SK-N-SH (cell line): ENCODE measurements at regions not wholly inside any gene's neighbourhood (a gene's known extent, or its start where the extent isn't known, plus 50 kb on each side); places are given as distances from the start of the nearest gene placed in this dataset.
"Not testable (repeated sequence)": the region's sequence is repeated elsewhere in the genome, so short reads cannot be mapped to it uniquely, and the experiment has no call there.

Experiments used
- CTCF ChIA-PET: fragments of 300-600, 350-600 bp; formaldehyde crosslinking; extraction: SDS; loops from one replicate; lab custom pipeline; 2021; lab: Yijun Ruan, JAX
- POLR2A ChIA-PET: fragments of 350-600 bp; sonication (Branson Sonifier 250); formaldehyde crosslinking; extraction: SDS; loops from one replicate; lab custom pipeline; 2020; ENCODE audit warnings: antibody characterized with exemption, inconsistent platforms; lab: Yijun Ruan, JAX
- DNase-seq: peaks from one replicate; pipeline ENCODE4 v3.0.0; 2012
- H2AFZ ChIP-seq: fragments of 200-600 bp; sonication (generic); 2 replicates; pipeline ENCODE4 v1.8.1; 2016; ENCODE audit warnings: antibody characterized with exemption, mild to moderate bottlenecking, low read depth
- H3F3A ChIP-seq: fragments of 200-600 bp; sonication (generic); replicated peaks from 2 replicates; pipeline ENCODE3; 2016; ENCODE audit warnings: antibody characterized with exemption, mild to moderate bottlenecking; ENCODE audit not compliant: insufficient read depth
- H3K27ac ChIP-seq, 2 experiments: fragments of 200-500 bp in 1 of 2; fragments of 200-600 bp in 1 of 2; sonication (Bioruptor generic) in 1 of 2; sonication (generic), shearing (Covaris generic) in 1 of 2; 2 replicates each; pipeline versions ENCODE4 v1.5.1 to v1.6.1; 2014 to 2016; ENCODE audit warnings: low read depth in 2 of 2, inconsistent platforms in 1 of 2, low read length in 1 of 2, mild to moderate bottlenecking in 1 of 2, mixed read lengths in 1 of 2
- H3K27me3 ChIP-seq: fragments of 200-600 bp; sonication (generic), shearing (Covaris generic); 2 replicates; pipeline ENCODE4 v1.6.1; 2016; ENCODE audit warnings: mixed run types; ENCODE audit not compliant: insufficient read depth
- H3K36me3 ChIP-seq, 2 experiments: fragments of 200-500 bp in 1 of 2; fragments of 200-600 bp in 1 of 2; sonication (Bioruptor generic) in 1 of 2; sonication (generic) in 1 of 2; replicated peaks in 1 of 2; 2 replicates each; pipeline versions ENCODE3 to v1.5.1; 2014 to 2016; ENCODE audit warnings: low read length in 1 of 2, mild to moderate bottlenecking in 1 of 2; ENCODE audit not compliant: insufficient read depth in 2 of 2, control insufficient read depth in 1 of 2
- H3K4me1 ChIP-seq, 2 experiments: fragments of 200-500 bp in 1 of 2; fragments of 200-600 bp in 1 of 2; sonication (Bioruptor generic) in 1 of 2; sonication (generic), shearing (Covaris generic) in 1 of 2; 2 replicates each; pipeline versions ENCODE4 v1.5.1 to v1.6.1; 2014 to 2016; ENCODE audit warnings: low read depth in 1 of 2, low read length in 1 of 2, mixed run types in 1 of 2; ENCODE audit not compliant: insufficient read depth in 2 of 2, control insufficient read depth in 1 of 2
- H3K4me2 ChIP-seq: fragments of 200-600 bp; sonication (generic), shearing (Covaris generic); 2 replicates; pipeline ENCODE4 v1.6.1; 2017; ENCODE audit warnings: mixed run types
- H3K4me3 ChIP-seq, 2 experiments: fragments of 200-500 bp in 1 of 2; fragments of 200-600 bp in 1 of 2; sonication (Bioruptor generic) in 1 of 2; sonication (generic), shearing (Covaris generic) in 1 of 2; 2 replicates each; pipeline versions ENCODE4 v1.5.1 to v1.8.1; 2014 to 2016; ENCODE audit warnings: low read depth in 2 of 2, inconsistent platforms in 1 of 2, low read length in 1 of 2, mild to moderate bottlenecking in 1 of 2, mixed read lengths in 1 of 2, moderate library complexity in 1 of 2
- H3K79me2 ChIP-seq: fragments of 200-600 bp; sonication (generic); 2 replicates; pipeline ENCODE4 v1.8.1; 2017; ENCODE audit warnings: mild to moderate bottlenecking; ENCODE audit not compliant: insufficient read depth
- H3K9ac ChIP-seq: fragments of 200-600 bp; sonication (generic); 2 replicates; pipeline ENCODE4 v1.6.1; 2017; ENCODE audit warnings: mixed run types
- H3K9me2 ChIP-seq: fragments of 200-600 bp; sonication (generic); 2 replicates; pipeline ENCODE4 v1.6.1; 2017; ENCODE audit warnings: mixed run types
- H3K9me3 ChIP-seq: fragments of 200-600 bp; sonication (generic); 2 replicates; pipeline ENCODE4 v1.6.1; 2017; ENCODE audit warnings: mixed run types, mild to moderate bottlenecking, moderate library complexity
- H4K20me1 ChIP-seq: fragments of 200-600 bp; sonication (generic); 2 replicates; pipeline ENCODE4 v1.6.1; 2017; ENCODE audit warnings: mild to moderate bottlenecking, mixed run types; ENCODE audit not compliant: insufficient read depth
- EP300 ChIP-seq, 2 experiments: IDR thresholded peaks; 2 replicates each; pipeline versions ENCODE4 v1.4.0 to v1.6.1; 2012; ENCODE audit warnings: borderline replicate concordance in 1 of 2, low read depth in 1 of 2, low read length in 1 of 2
- EZH2phosphoT487 ChIP-seq: fragments of 200-600 bp; sonication (generic); IDR thresholded peaks from 2 replicates; pipeline ENCODE4 v1.6.1; 2017; ENCODE audit warnings: low read depth, mixed run types, mild to moderate bottlenecking, antibody characterized with exemption, moderate library complexity, borderline replicate concordance
- MEF2A ChIP-seq: IDR thresholded peaks from 2 replicates; pipeline ENCODE4 v1.4.0; 2012; ENCODE audit warnings: low read depth, borderline replicate concordance
- RAD21 ChIP-seq: IDR thresholded peaks from 2 replicates; pipeline ENCODE4 v1.6.1; 2012; ENCODE audit warnings: mild to moderate bottlenecking, low read length
- RCOR1 ChIP-seq: fragments of 150-350 bp; IDR thresholded peaks from 2 replicates; pipeline ENCODE4 v1.6.1; 2017; ENCODE audit warnings: antibody characterized with exemption, low read length
- SIN3A ChIP-seq: IDR thresholded peaks from 2 replicates; pipeline ENCODE4 v1.6.1; 2012; ENCODE audit warnings: low read depth, mild to moderate bottlenecking, low read length, moderate library complexity, borderline replicate concordance
- TCF12 ChIP-seq: IDR thresholded peaks from 2 replicates; pipeline ENCODE4 v1.4.0; 2012
- ZBTB33 ChIP-seq: IDR thresholded peaks from 2 replicates; pipeline ENCODE4 v1.4.0; 2012; ENCODE audit warnings: low read depth, borderline replicate concordance
- WGBS: methylation state at CpG from one replicate; pipeline ENCODE4 v1.1.6; 2017; ENCODE audit warnings: low lambda C conversion rate; 5-methylcytosine and 5-hydroxymethylcytosine counted together

- Histone ChIP-seq H4K20me1 (no peaks in the 10 kb centered on the region), H3K4me3 (no peak overlapping the region), H3K4me2 (no peak overlapping the region), H2AFZ (no peak overlapping the region), H3K9me3 (no peaks in the 10 kb centered on the region), H3K4me1 (peaks cover 15 to 45% of the 10 kb centered on the region in 2 experiments), H3K9me2 (no peaks in the 10 kb centered on the region), H3K27ac (peak overlapping the region in 1 of 2 experiments; percentile 99; a peak in 2 of 4 replicates), H3K79me2 (no peaks in the 10 kb centered on the region), H3F3A (peaks cover 6% of the 10 kb centered on the region), H3K9ac (no peak overlapping the region), H3K27me3 (no peaks in the 10 kb centered on the region), H3K36me3 (no peaks in the 10 kb centered on the region)
- ChIA-PET CTCF (interaction anchor here (1.1 to 6.6 kb wide), 3 partner anchors 61 to 437 kb away, joined by 3 to 75 read pairs (median 4); no protein-coding TSS in a partner anchor), POLR2A (no interaction called here)
- 65% methylated on average over 1 of the region's 1 CpG for WGBS
- TF ChIP-seq RCOR1: peak; percentile 45; the same call in 1 of the 2 replicates
- no peak for TF ChIP-seq MEF2A
- no peak for TF ChIP-seq SIN3A
- peak in 1 of 2 experiments; percentile 91; a peak in 2 of 4 replicates for TF ChIP-seq EP300 (IDR thresholded peaks at IDR 0.05; ENCODE audit: borderline replicate concordance in 1 of 2, low read depth in 1 of 2, low read length in 1 of 2)
- no peak for TF ChIP-seq EZH2phosphoT487
- TF ChIP-seq TCF12: 0 out of 2 replicates have a peak, but pooled peaks have one; percentile 22
- no peak for TF ChIP-seq ZBTB33
- DNase-seq: no peak
Observed at GRCh38 chr2:176577054-176577453, 307.8 kb downstream of the MTX2 start.

GRCh38 chr2:176578292-176578691, 309.1 kb downstream of the MTX2 start:
- peaks cover 25 to 39% of the 10 kb centered on the region in 2 experiments for H3K4me1 ChIP-seq
- H3K4me3 ChIP-seq, H3K9me3 ChIP-seq, H3K4me2 ChIP-seq, H3K27ac ChIP-seq, H4K20me1 ChIP-seq, H3K27me3 ChIP-seq, POLR2A ChIA-PET, H2AFZ ChIP-seq, H3K79me2 ChIP-seq, H3K36me3 ChIP-seq, H3K9me2 ChIP-seq, DNase-seq, H3K9ac ChIP-seq: not testable (repeated sequence)
- CTCF ChIA-PET: interaction anchor here (1.4 kb wide), 1 partner anchor 437 kb away, joined by 4 read pairs; no protein-coding TSS in a partner anchor
- 98% methylated on average over 4 of the region's 4 CpGs for WGBS
- H3F3A ChIP-seq: peaks cover 17% of the 10 kb centered on the region

- POLR2A ChIA-PET: no interaction called here
- CTCF ChIA-PET: interaction anchor here (2.1 to 3.2 kb wide), 3 partner anchors 25 to 453 kb away, joined by 6 to 16 read pairs (median 10); no protein-coding TSS in a partner anchor
Observed at GRCh38 chr2:176579608-176580007, 310.4 kb downstream of the MTX2 start.

More at GRCh38 chr2:176579608-176580007, 310.4 kb downstream of the MTX2 start:
- no peaks in the 10 kb centered on the region for H3K36me3 ChIP-seq
- peaks cover 28% of the 10 kb centered on the region for H3F3A ChIP-seq
- H3K9me2 ChIP-seq: no peaks in the 10 kb centered on the region
- H3K79me2 ChIP-seq: no peaks in the 10 kb centered on the region
- no peak overlapping the region for H3K4me3 ChIP-seq
- no peak for DNase-seq
- 86% methylated on average over 6 of the region's 6 CpGs for WGBS
- H3K4me2 ChIP-seq: no peak overlapping the region
- H3K9ac ChIP-seq: no peak overlapping the region
- no peaks in the 10 kb centered on the region for H3K9me3 ChIP-seq
- H3K27ac ChIP-seq: no peak overlapping the region
- peaks cover 29 to 42% of the 10 kb centered on the region in 2 experiments for H3K4me1 ChIP-seq
- H4K20me1 ChIP-seq: no peaks in the 10 kb centered on the region
- no peak for TF ChIP-seq RAD21
- H2AFZ ChIP-seq: no peak overlapping the region
- no peaks in the 10 kb centered on the region for H3K27me3 ChIP-seq
